GM12874 (cell line): ENCODE measurements at regions not wholly inside any gene's neighbourhood (a gene's known extent, or its start where the extent isn't known, plus 50 kb on each side); places are given as distances from the start of the nearest gene placed in this dataset.

ENCODE experiments used
- CTCF ChIP-seq: IDR thresholded peaks from 2 replicates; pipeline ENCODE4 v1.5.1; 2011; ENCODE audit warnings: low read depth, mild to moderate bottlenecking, control low read depth, low read length, moderate library complexity; ENCODE audit not compliant: insufficient read depth

GRCh38 chr4:178333355-178333754, 891.1 kb upstream of the AGA start:
- no peak for TF ChIP-seq CTCF

- TF ChIP-seq CTCF: no peak
Observed at GRCh38 chr4:178339769-178340168, 897.5 kb upstream of the AGA start.

- TF ChIP-seq CTCF: no peak
Observed at GRCh38 chr4:178340468-178340867, 898.2 kb upstream of the AGA start.

- no peak for TF ChIP-seq CTCF
Observed at GRCh38 chr4:178344096-178344495, 901.9 kb upstream of the AGA start.

GRCh38 chr4:178347111-178347510, 904.9 kb upstream of the AGA start:
- TF ChIP-seq CTCF: no peak

- TF ChIP-seq CTCF: no peak
Observed at GRCh38 chr4:178349601-178350000, 907.4 kb upstream of the AGA start.

GRCh38 chr4:178351185-178351584, 908.9 kb upstream of the AGA start:
- TF ChIP-seq CTCF: no peak

GRCh38 chr4:178356725-178357124, 914.5 kb upstream of the AGA start:
- TF ChIP-seq CTCF: no peak
